ENCODE measurements at regions not wholly inside any gene's neighbourhood (a gene's known extent, or its start where the extent isn't known, plus 50 kb on each side); places are given as distances from the start of the nearest gene placed in this dataset.

- TF ChIP-seq EZH2 (IDR thresholded peaks at IDR 0.05): no peak
- TF ChIP-seq POLR2AphosphoS5 (IDR thresholded peaks at IDR 0.05; ENCODE audit: borderline replicate concordance, low read depth, low read length): no peak
- TF ChIP-seq FOXP2 (optimal IDR thresholded peaks at IDR 0.05; ENCODE audit: control extremely low read depth, extremely low read length, insufficient read depth): no peak
These were observed 698.3 kb downstream of the ADGRL2 start for GRCh38 chr1:82499022-82499421.

Measured in SK-N-MC (cell line).